ENCODE measurements at regions not wholly inside any gene's neighbourhood (a gene's known extent, or its start where the extent isn't known, plus 50 kb on each side); places are given as distances from the start of the nearest gene placed in this dataset.

GRCh38 chr7:106775552-106775936 is 89.5 kb upstream of the PIK3CG start:
- no peak overlapping the region for H2AK5ac ChIP-seq (ENCODE audit: insufficient read length, low read length)
- Mint-ChIP-seq H3K27me3 (ENCODE audit: low read depth) (no peaks in the 10 kb centered on the region), H3K9me3 (no peaks in the 10 kb centered on the region), H3K36me3 (ENCODE audit: insufficient read depth in 1 of 3, low read depth in 3 of 3) (no peaks in the 10 kb centered on the region), H3K4me1 (peaks cover 21 to 23% of the 10 kb centered on the region in 2 experiments), H3K27ac (no peak overlapping the region), H3K4me3 (no peak overlapping the region)
- no peak overlapping the region for H2BK12ac ChIP-seq (ENCODE audit: insufficient read length, low read depth, low read length)
- no peak overlapping the region for H4K5ac ChIP-seq (ENCODE audit: insufficient read length, low read depth, low read length)
- H3K79me2 ChIP-seq (ENCODE audit: insufficient read depth, low read length) = no peaks in the 10 kb centered on the region
- no peak overlapping the region for H3K27ac ChIP-seq (ENCODE audit: insufficient read length, low read depth, low read length)
- no peak overlapping the region for H2BK5ac ChIP-seq (ENCODE audit: insufficient read length, low read length)
- no peak for TF ChIP-seq CTCF (conservative IDR thresholded peaks at IDR 0.05)
- peaks cover 5% of the 10 kb centered on the region; the same call in 1 of the 2 replicates for H3K4me1 ChIP-seq (ENCODE audit: insufficient read depth, low read length)
- H3K9ac ChIP-seq (ENCODE audit: extremely low read depth, insufficient read length, low read length) = no peak overlapping the region
- no peak for DNase-seq
- peak overlapping the region; percentile 67 for H2BK120ac ChIP-seq (ENCODE audit: low read depth, low read length, poor library complexity, severe bottlenecking)
- H4K91ac ChIP-seq (ENCODE audit: insufficient read length, low read depth, low read length) = no peak overlapping the region
- H3K23ac ChIP-seq (ENCODE audit: insufficient read length, low read depth, low read length) = no peak overlapping the region
- no peaks in the 10 kb centered on the region for H3K27me3 ChIP-seq (ENCODE audit: insufficient read depth, low read length)
- H3T11ph ChIP-seq (ENCODE audit: low read length) = peak overlapping the region; percentile 77
- H3K14ac ChIP-seq (ENCODE audit: insufficient read depth, low read length) = no peak overlapping the region
- no CpG with 5 or more reads among the region's 4 CpGs for WGBS (ENCODE audit: extremely low coverage, insufficient read length, low lambda C conversion rate)
- no peaks in the 10 kb centered on the region for H4K20me1 ChIP-seq (ENCODE audit: control insufficient read depth, insufficient read depth, insufficient read length)
- H3K4ac ChIP-seq (ENCODE audit: low read depth, low read length) = no peak overlapping the region
- no peak overlapping the region for H3K4me2 ChIP-seq (ENCODE audit: insufficient read depth, insufficient read length, low read length)
- no peak overlapping the region for H3K56ac ChIP-seq (ENCODE audit: insufficient read length, low read depth, low read length)
- H3K23me2 ChIP-seq (ENCODE audit: insufficient read length, low read depth, low read length, poor library complexity, severe bottlenecking) = no peaks in the 10 kb centered on the region
- no peaks in the 10 kb centered on the region for H3K79me1 ChIP-seq (ENCODE audit: insufficient read depth, low read depth, low read length, poor library complexity, severe bottlenecking)
- H3K18ac ChIP-seq (ENCODE audit: insufficient read length, low read depth, low read length) = no peak overlapping the region
- H2BK20ac ChIP-seq (ENCODE audit: low read depth, low read length, poor library complexity, severe bottlenecking) = no peak overlapping the region
- no peak overlapping the region for H4K8ac ChIP-seq (replicated peaks; ENCODE audit: insufficient read length, low read depth, low read length)
- no peak overlapping the region for H2AFZ ChIP-seq (ENCODE audit: low read length)
- H2BK15ac ChIP-seq (ENCODE audit: low read depth, low read length) = no peak overlapping the region
- H3K9me3 ChIP-seq (ENCODE audit: control insufficient read depth, low read depth, low read length) = no peaks in the 10 kb centered on the region
